ENCODE measurements at regions not wholly inside any gene's neighbourhood (a gene's known extent, or its start where the extent isn't known, plus 50 kb on each side); places are given as distances from the start of the nearest gene placed in this dataset.
"Not testable (repeated sequence)": the region's sequence is repeated elsewhere in the genome, so short reads cannot be mapped to it uniquely, and the experiment has no call there.

- ATAC-seq (ENCODE audit: low FRiP score); H3K27ac ChIP-seq (ENCODE audit: low read depth in 1 of 2, low read length in 2 of 2); H3K4me1 ChIP-seq (ENCODE audit: control insufficient read depth in 1 of 2, insufficient read depth in 2 of 2, low read length in 2 of 2); H3K9me3 ChIP-seq (ENCODE audit: control insufficient read depth, low read length); H3K27me3 ChIP-seq (ENCODE audit: control insufficient read depth in 1 of 2, insufficient read depth in 2 of 2, low read length in 1 of 2); DNase-seq; H3K36me3 ChIP-seq (ENCODE audit: control insufficient read depth in 1 of 2, insufficient read depth in 2 of 2, low read length in 1 of 2); intact Hi-C loops (cut with DNase I); H3K4me3 ChIP-seq (ENCODE audit: low read length in 2 of 2): not testable (repeated sequence)
These were observed 390.6 kb downstream of the PRIM2 start for GRCh38 chr6:57708061-57708460.

GRCh38 chr6:57722546-57722945 lies 405.1 kb downstream of the PRIM2 start:
- H3K36me3 ChIP-seq (ENCODE audit: control insufficient read depth in 1 of 2, insufficient read depth in 2 of 2, low read length in 1 of 2); ATAC-seq (ENCODE audit: low FRiP score); H3K4me3 ChIP-seq (ENCODE audit: low read length in 2 of 2); H3K4me1 ChIP-seq (ENCODE audit: control insufficient read depth in 1 of 2, insufficient read depth in 2 of 2, low read length in 2 of 2); H3K27ac ChIP-seq (ENCODE audit: low read depth in 1 of 2, low read length in 2 of 2); intact Hi-C loops (cut with DNase I); H3K9me3 ChIP-seq (ENCODE audit: control insufficient read depth, low read length); H3K27me3 ChIP-seq (ENCODE audit: control insufficient read depth in 1 of 2, insufficient read depth in 2 of 2, low read length in 1 of 2); DNase-seq: not testable (repeated sequence)
- 69 to 71% methylated on average over 1 of the region's 2 CpGs for WGBS, 2 donors

- H3K9me3 ChIP-seq (ENCODE audit: control insufficient read depth, low read length); ATAC-seq (ENCODE audit: low FRiP score); H3K4me1 ChIP-seq (ENCODE audit: control insufficient read depth in 1 of 2, insufficient read depth in 2 of 2, low read length in 2 of 2); intact Hi-C loops (cut with DNase I); H3K27me3 ChIP-seq (ENCODE audit: control insufficient read depth in 1 of 2, insufficient read depth in 2 of 2, low read length in 1 of 2); H3K36me3 ChIP-seq (ENCODE audit: control insufficient read depth in 1 of 2, insufficient read depth in 2 of 2, low read length in 1 of 2); H3K27ac ChIP-seq (ENCODE audit: low read depth in 1 of 2, low read length in 2 of 2); H3K4me3 ChIP-seq (ENCODE audit: low read length in 2 of 2); DNase-seq: not testable (repeated sequence)
- 82 to 83% methylated on average over 10 of the region's 10 CpGs for WGBS, 2 donors
These were observed 406.5 kb downstream of the PRIM2 start for GRCh38 chr6:57723815-57724401.

GRCh38 chr6:57729407-57729806 lies 412.0 kb downstream of the PRIM2 start:
- ATAC-seq (ENCODE audit: low FRiP score); H3K27ac ChIP-seq (ENCODE audit: low read depth in 1 of 2, low read length in 2 of 2); H3K27me3 ChIP-seq (ENCODE audit: control insufficient read depth in 1 of 2, insufficient read depth in 2 of 2, low read length in 1 of 2); DNase-seq; H3K36me3 ChIP-seq (ENCODE audit: control insufficient read depth in 1 of 2, insufficient read depth in 2 of 2, low read length in 1 of 2); H3K9me3 ChIP-seq (ENCODE audit: control insufficient read depth, low read length); H3K4me3 ChIP-seq (ENCODE audit: low read length in 2 of 2); intact Hi-C loops (cut with DNase I); H3K4me1 ChIP-seq (ENCODE audit: control insufficient read depth in 1 of 2, insufficient read depth in 2 of 2, low read length in 2 of 2): not testable (repeated sequence)
- WGBS, 2 donors = 43 to 65% methylated on average over 1 of the region's 2 CpGs

GRCh38 chr6:57730726-57731125 lies 413.3 kb downstream of the PRIM2 start:
- H3K4me3 ChIP-seq (ENCODE audit: low read length in 2 of 2); ATAC-seq (ENCODE audit: low FRiP score); H3K36me3 ChIP-seq (ENCODE audit: control insufficient read depth in 1 of 2, insufficient read depth in 2 of 2, low read length in 1 of 2); H3K9me3 ChIP-seq (ENCODE audit: control insufficient read depth, low read length); DNase-seq; H3K27ac ChIP-seq (ENCODE audit: low read depth in 1 of 2, low read length in 2 of 2); H3K4me1 ChIP-seq (ENCODE audit: control insufficient read depth in 1 of 2, insufficient read depth in 2 of 2, low read length in 2 of 2); intact Hi-C loops (cut with DNase I); H3K27me3 ChIP-seq (ENCODE audit: control insufficient read depth in 1 of 2, insufficient read depth in 2 of 2, low read length in 1 of 2): not testable (repeated sequence)
- 50 to 62% methylated on average over 4 of the region's 4 CpGs for WGBS, 2 donors

GRCh38 chr6:57747716-57748115 lies 430.3 kb downstream of the PRIM2 start:
- H3K27me3 ChIP-seq (ENCODE audit: control insufficient read depth in 1 of 2, insufficient read depth in 2 of 2, low read length in 1 of 2); intact Hi-C loops (cut with DNase I); H3K9me3 ChIP-seq (ENCODE audit: control insufficient read depth, low read length); H3K36me3 ChIP-seq (ENCODE audit: control insufficient read depth in 1 of 2, insufficient read depth in 2 of 2, low read length in 1 of 2); H3K4me1 ChIP-seq (ENCODE audit: control insufficient read depth in 1 of 2, insufficient read depth in 2 of 2, low read length in 2 of 2); DNase-seq; ATAC-seq (ENCODE audit: low FRiP score); H3K27ac ChIP-seq (ENCODE audit: low read depth in 1 of 2, low read length in 2 of 2); H3K4me3 ChIP-seq (ENCODE audit: low read length in 2 of 2): not testable (repeated sequence)
- 84 to 86% methylated on average over 4 to 5 of the region's 5 CpGs for WGBS, 2 donors

GRCh38 chr6:57759850-57760249 lies 442.4 kb downstream of the PRIM2 start:
- H3K9me3 ChIP-seq (ENCODE audit: control insufficient read depth, low read length); H3K27ac ChIP-seq (ENCODE audit: low read depth in 1 of 2, low read length in 2 of 2); H3K27me3 ChIP-seq (ENCODE audit: control insufficient read depth in 1 of 2, insufficient read depth in 2 of 2, low read length in 1 of 2); H3K36me3 ChIP-seq (ENCODE audit: control insufficient read depth in 1 of 2, insufficient read depth in 2 of 2, low read length in 1 of 2); DNase-seq; H3K4me3 ChIP-seq (ENCODE audit: low read length in 2 of 2); ATAC-seq (ENCODE audit: low FRiP score); H3K4me1 ChIP-seq (ENCODE audit: control insufficient read depth in 1 of 2, insufficient read depth in 2 of 2, low read length in 2 of 2); intact Hi-C loops (cut with DNase I): not testable (repeated sequence)
- WGBS, 2 donors = 66 to 72% methylated on average over 1 of the region's 1 CpG

GRCh38 chr6:57792720-57793397 lies 475.4 kb downstream of the PRIM2 start:
- H3K36me3 ChIP-seq (ENCODE audit: control insufficient read depth in 1 of 2, insufficient read depth in 2 of 2, low read length in 1 of 2); intact Hi-C loops (cut with DNase I); H3K9me3 ChIP-seq (ENCODE audit: control insufficient read depth, low read length); H3K27ac ChIP-seq (ENCODE audit: low read depth in 1 of 2, low read length in 2 of 2); DNase-seq; H3K4me1 ChIP-seq (ENCODE audit: control insufficient read depth in 1 of 2, insufficient read depth in 2 of 2, low read length in 2 of 2); ATAC-seq (ENCODE audit: low FRiP score); H3K4me3 ChIP-seq (ENCODE audit: low read length in 2 of 2); H3K27me3 ChIP-seq (ENCODE audit: control insufficient read depth in 1 of 2, insufficient read depth in 2 of 2, low read length in 1 of 2): not testable (repeated sequence)
- 5 to 6% methylated on average over 23 to 25 of the region's 25 CpGs for WGBS, 2 donors

- not testable (repeated sequence) for DNase-seq
These were observed 475.9 kb downstream of the PRIM2 start for GRCh38 chr6:57793398-57793762.

More at GRCh38 chr6:57793398-57793762, 475.9 kb downstream of the PRIM2 start:
- H3K36me3 ChIP-seq (ENCODE audit: control insufficient read depth in 1 of 2, insufficient read depth in 2 of 2, low read length in 1 of 2); H3K4me3 ChIP-seq (ENCODE audit: low read length in 2 of 2); H3K4me1 ChIP-seq (ENCODE audit: control insufficient read depth in 1 of 2, insufficient read depth in 2 of 2, low read length in 2 of 2); H3K27ac ChIP-seq (ENCODE audit: low read depth in 1 of 2, low read length in 2 of 2); H3K27me3 ChIP-seq (ENCODE audit: control insufficient read depth in 1 of 2, insufficient read depth in 2 of 2, low read length in 1 of 2); H3K9me3 ChIP-seq (ENCODE audit: control insufficient read depth, low read length); intact Hi-C loops (cut with DNase I); ATAC-seq (ENCODE audit: low FRiP score): not testable (repeated sequence)
- WGBS, 2 donors = 3 to 5% methylated on average over 9 of the region's 9 CpGs
